OCI-LY3 (cell line): ENCODE measurements at regions not wholly inside any gene's neighbourhood (a gene's known extent, or its start where the extent isn't known, plus 50 kb on each side); places are given as distances from the start of the nearest gene placed in this dataset.

ENCODE experiments used
- H2AFZ ChIP-seq: fragments of 200-600, 300-600 bp; shearing (Covaris generic); 2 replicates; pipeline ENCODE4 v1.6.0; 2014; ENCODE audit warnings: antibody characterized with exemption, low read depth, low read length
- H3K27ac ChIP-seq: fragments of 200-600, 300-600 bp; sonication (generic); 2 replicates; pipeline ENCODE4 v1.5.1; 2014; ENCODE audit warnings: mild to moderate bottlenecking, low read length, moderate library complexity, mixed read lengths
- H3K27me3 ChIP-seq: fragments of 200-600, 300-600 bp; sonication (generic); 2 replicates; pipeline ENCODE4 v1.6.1; 2014; ENCODE audit warnings: low read depth, low read length, mixed read lengths
- H3K36me3 ChIP-seq: fragments of 200-600, 300-600 bp; sonication (generic); replicated peaks from 2 replicates; pipeline ENCODE3; 2014; ENCODE audit warnings: low read depth, low read length, mixed read lengths
- H3K4me1 ChIP-seq: fragments of 300-600, 200-600 bp; sonication (generic); 2 replicates; pipeline ENCODE4 v1.6.1; 2014; ENCODE audit warnings: low read length, mixed read lengths
- H3K4me2 ChIP-seq: fragments of 200-600, 300-600 bp; sonication (generic); 2 replicates; pipeline ENCODE4 v1.6.1; 2014; ENCODE audit warnings: low read length, mixed read lengths
- H3K4me3 ChIP-seq: fragments of 300-600, 200-600 bp; sonication (generic); 2 replicates; pipeline ENCODE4 v1.5.1; 2014; ENCODE audit warnings: antibody characterized with exemption, mild to moderate bottlenecking, low read length, moderate library complexity
- H3K79me2 ChIP-seq: fragments of 300-600, 200-600 bp; shearing (Covaris generic); 2 replicates; pipeline ENCODE4 v1.6.1; 2014; ENCODE audit warnings: mild to moderate bottlenecking, low read length, mixed read lengths
- H3K9ac ChIP-seq: fragments of 300-600, 200-600 bp; shearing (Covaris generic); 2 replicates; pipeline ENCODE4 v1.6.0; 2014; ENCODE audit warnings: mild to moderate bottlenecking, low read length, moderate library complexity
- H3K9me3 ChIP-seq: fragments of 200-600, 300-600 bp; shearing (Covaris generic); 2 replicates; pipeline ENCODE4 v1.6.1; 2014; ENCODE audit warnings: low read length, mixed read lengths; ENCODE audit not compliant: insufficient read depth
- H4K20me1 ChIP-seq: fragments of 200-600, 300-600 bp; sonication (generic); 2 replicates; pipeline ENCODE4 v1.6.1; 2016; ENCODE audit warnings: low read length, mixed read lengths; ENCODE audit not compliant: insufficient read depth
- EZH2phosphoT487 ChIP-seq: fragments of 200-600 bp; shearing (Covaris generic); IDR thresholded peaks from 2 replicates; pipeline ENCODE4 v1.6.1; 2018; ENCODE audit warnings: antibody characterized with exemption, mixed run types, low read depth
- TF ChIP-seq, protein P1 (sequence below): fragments of 200-600, 300-600 bp; sonication (generic); IDR thresholded peaks from 2 replicates; pipeline ENCODE4 v1.5.1; 2014; ENCODE audit warnings: antibody characterized with exemption, low read length, low read depth

DNA sequence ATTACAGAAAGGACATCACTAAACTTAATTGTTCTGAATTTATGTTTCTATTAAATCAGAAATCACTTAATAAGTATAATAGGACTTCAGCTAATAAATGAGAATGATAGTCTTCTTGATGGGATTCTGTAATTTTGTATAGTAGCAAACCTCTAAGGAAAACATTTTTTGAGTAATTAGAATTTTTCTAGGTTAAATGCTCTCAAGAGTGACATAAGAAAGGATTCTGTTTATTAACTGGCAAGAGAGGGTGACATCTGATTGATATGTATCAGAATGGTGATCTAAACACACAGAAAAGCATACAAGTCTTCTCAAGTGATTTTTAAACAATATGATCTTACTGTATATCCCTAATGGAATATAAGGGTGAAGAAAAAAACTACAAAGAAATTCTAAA, 1597.7 kb upstream of the PRR20A start:
- peaks cover 4% of the 10 kb centered on the region; the same call in 1 of the 2 replicates for H3K9me3 ChIP-seq
- H4K20me1 ChIP-seq = no peaks in the 10 kb centered on the region
- no peaks in the 10 kb centered on the region for H3K27me3 ChIP-seq
- no peak overlapping the region for H3K4me3 ChIP-seq
- no peak overlapping the region for H3K9ac ChIP-seq
- H2AFZ ChIP-seq = no peak overlapping the region
- H3K27ac ChIP-seq = no peak overlapping the region
- H3K4me1 ChIP-seq = no peaks in the 10 kb centered on the region
- H3K4me2 ChIP-seq = no peak overlapping the region
- TF ChIP-seq, protein P1, sequence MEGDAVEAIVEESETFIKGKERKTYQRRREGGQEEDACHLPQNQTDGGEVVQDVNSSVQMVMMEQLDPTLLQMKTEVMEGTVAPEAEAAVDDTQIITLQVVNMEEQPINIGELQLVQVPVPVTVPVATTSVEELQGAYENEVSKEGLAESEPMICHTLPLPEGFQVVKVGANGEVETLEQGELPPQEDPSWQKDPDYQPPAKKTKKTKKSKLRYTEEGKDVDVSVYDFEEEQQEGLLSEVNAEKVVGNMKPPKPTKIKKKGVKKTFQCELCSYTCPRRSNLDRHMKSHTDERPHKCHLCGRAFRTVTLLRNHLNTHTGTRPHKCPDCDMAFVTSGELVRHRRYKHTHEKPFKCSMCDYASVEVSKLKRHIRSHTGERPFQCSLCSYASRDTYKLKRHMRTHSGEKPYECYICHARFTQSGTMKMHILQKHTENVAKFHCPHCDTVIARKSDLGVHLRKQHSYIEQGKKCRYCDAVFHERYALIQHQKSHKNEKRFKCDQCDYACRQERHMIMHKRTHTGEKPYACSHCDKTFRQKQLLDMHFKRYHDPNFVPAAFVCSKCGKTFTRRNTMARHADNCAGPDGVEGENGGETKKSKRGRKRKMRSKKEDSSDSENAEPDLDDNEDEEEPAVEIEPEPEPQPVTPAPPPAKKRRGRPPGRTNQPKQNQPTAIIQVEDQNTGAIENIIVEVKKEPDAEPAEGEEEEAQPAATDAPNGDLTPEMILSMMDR = no peak
- no peak for TF ChIP-seq EZH2phosphoT487
- no peaks in the 10 kb centered on the region for H3K79me2 ChIP-seq
- H3K36me3 ChIP-seq = peaks cover 3% of the 10 kb centered on the region

GRCh38 chr13:55550624-55551023, 1590.1 kb upstream of the PRR20A start:
- Histone ChIP-seq H3K79me2 (no peaks in the 10 kb centered on the region), H2AFZ (no peak overlapping the region), H3K4me2 (no peak overlapping the region), H4K20me1 (no peaks in the 10 kb centered on the region), H3K27ac (no peak overlapping the region), H3K4me1 (no peaks in the 10 kb centered on the region), H3K4me3 (no peak overlapping the region), H3K27me3 (no peaks in the 10 kb centered on the region), H3K9ac (no peak overlapping the region), H3K36me3 (no peaks in the 10 kb centered on the region), H3K9me3 (no peaks in the 10 kb centered on the region)
- TF ChIP-seq, protein P1 = no peak
- TF ChIP-seq EZH2phosphoT487 = no peak

DNA sequence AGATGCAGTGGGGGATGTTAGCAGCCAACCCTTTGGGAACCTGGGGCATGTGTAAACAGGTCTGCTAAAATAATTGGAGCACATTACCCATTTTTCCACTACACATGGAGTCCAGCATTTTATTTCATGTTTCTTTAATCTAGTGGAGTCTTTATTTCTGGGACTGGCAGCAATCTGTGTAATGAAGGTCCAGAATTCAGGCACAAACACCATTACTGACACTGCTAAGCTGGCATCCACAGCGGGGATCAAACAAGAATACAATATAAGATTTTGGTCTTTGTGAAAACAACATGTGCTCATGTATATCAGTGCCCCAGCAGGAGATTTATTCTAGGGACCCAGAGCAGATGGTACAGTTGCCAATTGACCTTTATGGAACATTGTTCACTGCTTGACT, 1587.0 kb upstream of the PRR20A start:
- Histone ChIP-seq H3K27me3 (no peaks in the 10 kb centered on the region), H3K4me2 (no peak overlapping the region), H2AFZ (no peak overlapping the region), H3K79me2 (no peaks in the 10 kb centered on the region), H3K9ac (no peak overlapping the region), H3K4me1 (no peaks in the 10 kb centered on the region), H3K4me3 (no peak overlapping the region), H3K27ac (no peak overlapping the region), H3K36me3 (no peaks in the 10 kb centered on the region), H3K9me3 (no peaks in the 10 kb centered on the region), H4K20me1 (no peaks in the 10 kb centered on the region)
- no peak for TF ChIP-seq EZH2phosphoT487
- TF ChIP-seq, protein P1 = no peak

GRCh38 chr13:55554741-55555140, 1586.0 kb upstream of the PRR20A start:
- no peaks in the 10 kb centered on the region for H3K9me3 ChIP-seq
- H3K4me3 ChIP-seq = no peak overlapping the region
- no peaks in the 10 kb centered on the region for H3K79me2 ChIP-seq
- H3K36me3 ChIP-seq = no peaks in the 10 kb centered on the region
- no peaks in the 10 kb centered on the region for H3K4me1 ChIP-seq
- H4K20me1 ChIP-seq = no peaks in the 10 kb centered on the region
- TF ChIP-seq, protein P1 = no peak
- no peak for TF ChIP-seq EZH2phosphoT487
- no peak overlapping the region for H3K4me2 ChIP-seq
- no peak overlapping the region for H2AFZ ChIP-seq
- H3K9ac ChIP-seq = no peak overlapping the region
- H3K27ac ChIP-seq = no peak overlapping the region
- no peaks in the 10 kb centered on the region for H3K27me3 ChIP-seq
